IMR-90 (cell line): ENCODE measurements at regions not wholly inside any gene's neighbourhood (a gene's known extent, or its start where the extent isn't known, plus 50 kb on each side); places are given as distances from the start of the nearest gene placed in this dataset.

ENCODE experiments used
- ATAC-seq: fragments of 200-7000 bp; cut with Tn5 transposase; 2 replicates; pipeline ENCODE4 v1.9.1; 2020; ENCODE audit warnings: low read depth, mild to moderate bottlenecking, moderate library complexity
- BruUV-seq: library from RNA; stranded (reverse); fragments of 400-500 nt; replicated peaks from 2 replicates; lab custom pipeline; 2021; lab: Mats Ljungman, UMichigan
- CTCF ChIA-PET: fragments of 300-600 bp; formaldehyde crosslinking; extraction: SDS; loops from one replicate; lab custom pipeline; 2021; ENCODE audit warnings: antibody characterized with exemption; lab: Yijun Ruan, JAX
- POLR2A ChIA-PET: fragments of 300-600 bp; sonication (Branson Sonifier 250); formaldehyde crosslinking; loops from one replicate; lab custom pipeline; 2022; ENCODE audit warnings: antibody characterized with exemption; ENCODE audit not compliant: unreplicated experiment; lab: Charles Lee
- DNase-seq: peaks from one replicate; pipeline ENCODE4 v3.0.0; 2013
- H2AFZ ChIP-seq: replicated peaks from 2 replicates; pipeline ENCODE3; 2013; ENCODE audit warnings: low read length, mild to moderate bottlenecking; ENCODE audit not compliant: poor library complexity
- H2AK5ac ChIP-seq: 2 replicates; pipeline ENCODE4 v1.6.1; 2013; ENCODE audit warnings: low read depth, low read length, inconsistent platforms
- H2AK9ac ChIP-seq: replicated peaks from 2 replicates; pipeline ENCODE3; 2013; ENCODE audit warnings: mild to moderate bottlenecking, low read depth, low read length, moderate library complexity; ENCODE audit not compliant: poor library complexity
- H2BK120ac ChIP-seq: 2 replicates; pipeline ENCODE4 v1.6.1; 2013; ENCODE audit warnings: low read depth, low read length, inconsistent platforms
- H2BK15ac ChIP-seq: 3 replicates; pipeline ENCODE4 v1.6.1; 2013; ENCODE audit warnings: low read depth, low read length, inconsistent platforms
- H2BK20ac ChIP-seq: 2 replicates; pipeline ENCODE4 v1.6.1; 2013; ENCODE audit warnings: low read depth, mild to moderate bottlenecking, inconsistent platforms, low read length, moderate library complexity
- H2BK5ac ChIP-seq: 2 replicates; pipeline ENCODE4 v1.6.1; 2013; ENCODE audit warnings: mild to moderate bottlenecking, low read depth, low read length, inconsistent platforms; ENCODE audit not compliant: poor library complexity, severe bottlenecking
- H3K14ac ChIP-seq: replicated peaks from 2 replicates; pipeline ENCODE4 v1.6.1; 2013; ENCODE audit warnings: low read depth, low read length, inconsistent platforms
- H3K18ac ChIP-seq: 2 replicates; pipeline ENCODE4 v1.6.1; 2013; ENCODE audit warnings: low read depth, low read length, control low read depth
- H3K23ac ChIP-seq: 2 replicates; pipeline ENCODE4 v1.6.1; 2013; ENCODE audit warnings: low read depth, low read length, inconsistent platforms
- H3K27ac ChIP-seq: 2 replicates; pipeline ENCODE4 v1.5.1; 2013; ENCODE audit warnings: mild to moderate bottlenecking, control low read depth, low read length; ENCODE audit not compliant: insufficient read depth
- H3K27me3 ChIP-seq: 2 replicates; pipeline ENCODE4 v1.6.1; 2013; ENCODE audit warnings: low read length; ENCODE audit not compliant: control insufficient read depth, insufficient read depth
- H3K36me3 ChIP-seq: 2 replicates; pipeline ENCODE4 v1.6.1; 2013; ENCODE audit warnings: low read length, mixed read lengths; ENCODE audit not compliant: control insufficient read depth, insufficient read depth
- H3K4ac ChIP-seq: 2 replicates; pipeline ENCODE4 v1.6.1; 2013; ENCODE audit warnings: low read depth, low read length, inconsistent platforms
- H3K4me1 ChIP-seq: 2 replicates; pipeline ENCODE4 v1.6.1; 2013; ENCODE audit warnings: low read length, mixed read lengths; ENCODE audit not compliant: control insufficient read depth, insufficient read depth
- H3K4me2 ChIP-seq: 2 replicates; pipeline ENCODE4 v1.6.1; 2013; ENCODE audit warnings: low read depth, mild to moderate bottlenecking, control low read depth, low read length, moderate library complexity
- H3K4me3 ChIP-seq: 2 replicates; pipeline ENCODE4 v1.5.1; 2013; ENCODE audit warnings: low read depth, mild to moderate bottlenecking, control low read depth, low read length, moderate library complexity; ENCODE audit not compliant: insufficient read depth
- H3K56ac ChIP-seq: 2 replicates; pipeline ENCODE4 v1.6.1; 2013; ENCODE audit warnings: low read length, inconsistent platforms; ENCODE audit not compliant: insufficient read depth; ENCODE audit errors: extremely low read depth
- H3K79me1 ChIP-seq, 2 experiments: 2 replicates each; pipeline ENCODE4 v1.6.1; 2013; ENCODE audit warnings: low read length in 2 of 2, inconsistent platforms in 1 of 2, low read depth in 1 of 2
- H3K9ac ChIP-seq: 2 replicates; pipeline ENCODE4 v1.6.1; 2013; ENCODE audit warnings: low read depth, low read length, control low read depth
- H3K9me1 ChIP-seq: 2 replicates; pipeline ENCODE4 v1.6.1; 2013; ENCODE audit warnings: low read length, inconsistent platforms; ENCODE audit not compliant: insufficient read depth
- H3K9me3 ChIP-seq: 2 replicates; pipeline ENCODE4 v1.6.1; 2013; ENCODE audit warnings: low read length; ENCODE audit not compliant: control insufficient read depth, insufficient read depth
- H4K20me1 ChIP-seq: 2 replicates; pipeline ENCODE4 v1.6.1; 2013; ENCODE audit warnings: low read length, inconsistent platforms; ENCODE audit not compliant: insufficient read depth
- H4K5ac ChIP-seq: 2 replicates; pipeline ENCODE4 v1.6.1; 2013; ENCODE audit warnings: mild to moderate bottlenecking, low read depth, low read length, control low read depth
- H4K8ac ChIP-seq, 2 experiments: 2 replicates each; pipeline ENCODE4 v1.6.1; 2013; ENCODE audit warnings: low read depth in 2 of 2, low read length in 2 of 2, control low read depth in 1 of 2, inconsistent platforms in 1 of 2
- H4K91ac ChIP-seq: 2 replicates; pipeline ENCODE4 v1.6.1; 2013; ENCODE audit warnings: low read depth, low read length, inconsistent platforms; ENCODE audit not compliant: insufficient read depth
- BHLHE40 ChIP-seq: fragments of 150-350 bp; IDR thresholded peaks from 2 replicates; pipeline ENCODE4 v1.6.1; 2016; ENCODE audit warnings: mild to moderate bottlenecking, low read depth, low read length
- CEBPB ChIP-seq: IDR thresholded peaks from 2 replicates; pipeline ENCODE4 v1.6.1; 2012; ENCODE audit warnings: low read depth, low read length, improper control_type of control experiment
- CHD1 ChIP-seq: IDR thresholded peaks from 2 replicates; pipeline ENCODE4 v1.6.1; 2012; ENCODE audit warnings: low read depth, low read length, improper control_type of control experiment
- CTCF ChIP-seq: conservative IDR thresholded peaks from 2 replicates; pipeline ENCODE4 v1.5.1; 2012; ENCODE audit warnings: mild to moderate bottlenecking, low read depth, low read length, improper control_type of control experiment
- ELK1 ChIP-seq: fragments of 150-350 bp; IDR thresholded peaks from 2 replicates; pipeline ENCODE4 v1.6.1; 2016; ENCODE audit warnings: low read depth, mild to moderate bottlenecking, low read length, moderate library complexity, borderline replicate concordance
- FOS ChIP-seq: fragments of 150-350 bp; IDR thresholded peaks from 2 replicates; pipeline ENCODE4 v1.6.1; 2016; ENCODE audit warnings: low read depth, low read length
- MAFK ChIP-seq: IDR thresholded peaks from 2 replicates; pipeline ENCODE4 v1.6.1; 2012; ENCODE audit warnings: low read depth, low read length, improper control_type of control experiment
- MAZ ChIP-seq: IDR thresholded peaks from 2 replicates; pipeline ENCODE4 v1.6.1; 2012; ENCODE audit warnings: low read depth, mild to moderate bottlenecking, low read length, improper control_type of control experiment, moderate library complexity, borderline replicate concordance
- MXI1 ChIP-seq: IDR thresholded peaks from 2 replicates; pipeline ENCODE4 v1.6.1; 2012; ENCODE audit warnings: low read depth, mild to moderate bottlenecking, low read length, moderate library complexity, borderline replicate concordance
- NFE2L2 ChIP-seq: fragments of 150-350 bp; IDR thresholded peaks from 2 replicates; pipeline ENCODE4 v1.6.1; 2016; ENCODE audit warnings: low read depth, mild to moderate bottlenecking, low read length
- POLR2A ChIP-seq: IDR thresholded peaks from 2 replicates; pipeline ENCODE4 v1.6.1; 2012; ENCODE audit warnings: mild to moderate bottlenecking, low read depth, low read length
- RAD21 ChIP-seq: IDR thresholded peaks from 2 replicates; pipeline ENCODE4 v1.6.1; 2012; ENCODE audit warnings: low read length, improper control_type of control experiment
- RCOR1 ChIP-seq: IDR thresholded peaks from 2 replicates; pipeline ENCODE4 v1.6.1; 2012; ENCODE audit warnings: mild to moderate bottlenecking, low read length, improper control_type of control experiment; ENCODE audit not compliant: insufficient replicate concordance
- RFX5 ChIP-seq: IDR thresholded peaks from 2 replicates; pipeline ENCODE4 v1.8.0; 2012; ENCODE audit warnings: low read depth, mild to moderate bottlenecking, low read length, moderate library complexity
- SMC3 ChIP-seq: fragments of 150-350 bp; IDR thresholded peaks from 2 replicates; pipeline ENCODE4 v1.6.1; 2016; ENCODE audit warnings: low read depth, mild to moderate bottlenecking, antibody characterized with exemption, low read length, moderate library complexity
- USF2 ChIP-seq: fragments of 150-350 bp; IDR thresholded peaks from 2 replicates; pipeline ENCODE4 v1.6.1; 2017; ENCODE audit warnings: mild to moderate bottlenecking, antibody characterized with exemption, low read length, low read depth
- WGBS, 2 experiments: methylation state at CpG; one replicate each; pipeline versions ENCODE4 v1.1.5 to v1.1.7; 2013; ENCODE audit warnings: missing lambda C conversion rate in 2 of 2; ENCODE audit not compliant: insufficient read length in 1 of 2; ENCODE audit errors: extremely low coverage in 2 of 2; 5-methylcytosine and 5-hydroxymethylcytosine counted together
- dilution Hi-C: fragments of 300-500 bp; cut with HindIII; formaldehyde crosslinking; loops from one replicate; pipeline ENCODE4 v1.14.3; 2018; ENCODE audit warnings: low sequenced_read_pairs; ENCODE audit not compliant: unreplicated experiment
- in situ Hi-C: fragments of 300-500 bp; cut with MboI; formaldehyde crosslinking; loops from 3 replicates; pipeline ENCODE4 v1.14.3; 2019; ENCODE audit warnings: low sequenced_read_pairs, inconsistent platforms, mixed read lengths
- intact Hi-C: fragments of 100-400 bp; cut with micrococcal nuclease; formaldehyde crosslinking; loops from 2 replicates; pipeline ENCODE4 v1.10.0; 2022

- H2BK15ac ChIP-seq: no peak overlapping the region
- H3K79me1 ChIP-seq: no peaks in the 10 kb centered on the region
- DNase-seq (no peak), ATAC-seq (no peak)
- no peak overlapping the region for H3K14ac ChIP-seq
- in situ Hi-C loops (no loop called here), intact Hi-C loops (no loop called here), dilution Hi-C loops (no loop called here)
- no peak overlapping the region for H3K9ac ChIP-seq
- no peak overlapping the region for H3K4me2 ChIP-seq
- H2AK9ac ChIP-seq: no peak overlapping the region
- no peak overlapping the region for H2AK5ac ChIP-seq
- no CpG with 5 or more reads among the region's 2 CpGs for WGBS, 2 experiments
- no peaks in the 10 kb centered on the region for H3K36me3 ChIP-seq
- H3K18ac ChIP-seq: no peak overlapping the region
- H3K23ac ChIP-seq: no peak overlapping the region
- no peak overlapping the region for H2BK5ac ChIP-seq
- no peak overlapping the region for H2BK20ac ChIP-seq
- no peak overlapping the region for H2AFZ ChIP-seq
- H2BK120ac ChIP-seq: no peak overlapping the region
- H4K5ac ChIP-seq: no peak overlapping the region
- H3K56ac ChIP-seq: no peak overlapping the region
- no peaks in the 10 kb centered on the region for H3K4me1 ChIP-seq
- TF ChIP-seq NFE2L2: no peak
- TF ChIP-seq RFX5: no peak
- TF ChIP-seq SMC3: no peak
- no peak for TF ChIP-seq CHD1
- TF ChIP-seq POLR2A: no peak
- no peak for TF ChIP-seq RCOR1
- no peak for TF ChIP-seq ELK1
- TF ChIP-seq CTCF: no peak
- TF ChIP-seq BHLHE40: no peak
- no peak for TF ChIP-seq MAZ
- no peak for TF ChIP-seq MXI1
- TF ChIP-seq FOS: no peak
- TF ChIP-seq CEBPB: no peak
- TF ChIP-seq USF2: no peak
- TF ChIP-seq MAFK: no peak
- TF ChIP-seq RAD21: no peak
- H4K20me1 ChIP-seq: no peaks in the 10 kb centered on the region
- no peak overlapping the region for H3K27ac ChIP-seq
- POLR2A ChIA-PET: no interaction called here
- CTCF ChIA-PET: interaction anchor here (0.7 kb wide), 1 partner anchor 435 kb away, joined by 4 read pairs; no protein-coding TSS in a partner anchor
- H3K4ac ChIP-seq: no peak overlapping the region
- H3K4me3 ChIP-seq: no peak overlapping the region
- H3K9me3 ChIP-seq: no peaks in the 10 kb centered on the region
- no peaks in the 10 kb centered on the region for H3K27me3 ChIP-seq
- no peak overlapping the region for H4K8ac ChIP-seq
- no peaks in the 10 kb centered on the region for H3K9me1 ChIP-seq
- H4K91ac ChIP-seq: no peak overlapping the region
- no TSS peak for BruUV-seq
These were observed 1371.1 kb upstream of the LRRTM1 start for GRCh38 chr2:81675641-81676040.
